ENCODE measurements at regions not wholly inside any gene's neighbourhood (a gene's known extent, or its start where the extent isn't known, plus 50 kb on each side); places are given as distances from the start of the nearest gene placed in this dataset.

DNA sequence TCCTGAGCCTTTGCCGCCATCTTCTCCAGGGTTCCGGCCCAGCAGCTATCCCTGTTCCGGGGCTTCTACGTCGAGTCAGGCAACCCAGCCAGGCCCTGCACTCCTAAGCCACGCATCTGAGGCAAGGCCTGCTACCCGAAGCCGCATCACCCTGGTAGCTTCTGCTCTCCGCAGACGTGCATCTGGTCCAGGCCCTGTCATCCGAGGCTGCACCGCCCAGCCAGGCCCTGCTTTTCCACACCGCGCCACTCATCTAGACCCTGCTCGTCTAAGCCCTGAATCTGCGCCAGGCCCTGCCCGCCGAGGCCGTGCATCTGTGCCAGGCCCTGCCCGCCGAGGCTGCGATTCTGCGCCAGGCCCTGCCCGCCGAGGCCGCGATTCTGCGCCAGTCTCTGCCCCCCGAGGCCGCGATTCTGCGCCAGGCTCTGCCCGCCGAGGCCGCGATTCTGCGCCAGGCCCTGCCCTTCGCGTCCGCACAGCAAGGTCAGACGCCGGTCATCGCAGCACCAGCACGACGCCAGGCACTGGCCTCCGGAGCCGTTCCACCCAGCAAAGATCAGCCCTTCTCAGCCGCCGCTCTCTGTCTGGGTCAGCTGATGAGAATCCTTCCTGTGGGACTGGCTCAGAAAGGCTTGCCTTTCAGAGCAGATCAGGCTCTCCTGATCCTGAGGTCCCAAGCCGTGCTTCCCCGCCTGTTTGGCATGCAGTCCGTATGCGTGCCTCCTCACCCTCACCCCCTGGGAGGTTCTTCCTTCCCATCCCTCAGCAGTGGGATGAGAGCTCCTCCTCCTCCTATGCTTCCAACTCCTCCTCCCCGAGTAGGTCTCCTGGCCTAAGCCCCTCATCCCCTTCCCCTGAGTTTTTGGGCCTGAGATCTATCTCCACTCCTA, 75.1 kb downstream of the NUDT10 start:
- Histone ChIP-seq H3K27ac (ENCODE audit: low read depth in 2 of 2, low read length in 1 of 2) (no peak overlapping the region), H3K36me3 (replicated peaks in 1 of 2; ENCODE audit: control insufficient read depth in 1 of 2, insufficient read depth in 2 of 2, low read length in 1 of 2) (no peaks in the 10 kb centered on the region), H3K4me2 (no peak overlapping the region), H3K9me2 (no peaks in the 10 kb centered on the region), H2AFZ (ENCODE audit: low read depth) (no peak overlapping the region), H3K9me3 (no peaks in the 10 kb centered on the region), H3K79me2 (ENCODE audit: insufficient read depth) (no peaks in the 10 kb centered on the region), H4K20me1 (ENCODE audit: insufficient read depth) (no peaks in the 10 kb centered on the region), H3F3A (replicated peaks; ENCODE audit: insufficient read depth) (no peaks in the 10 kb centered on the region), H3K27me3 (ENCODE audit: insufficient read depth) (peaks cover 10% of the 10 kb centered on the region; the same call in 1 of the 2 replicates), H3K9ac (no peak overlapping the region), H3K4me3 (ENCODE audit: low read depth in 2 of 2, low read length in 1 of 2) (no peak overlapping the region), H3K4me1 (ENCODE audit: control insufficient read depth in 1 of 2, insufficient read depth in 2 of 2, low read depth in 1 of 2, low read length in 1 of 2) (no peaks in the 10 kb centered on the region)
- CTCF ChIA-PET = interaction anchor here (1.1 to 3.2 kb wide), 2 partner anchors 13 to 53 kb away, joined by 4 to 27 read pairs; no protein-coding TSS in a partner anchor
- no peak for TF ChIP-seq POLR2AphosphoS5 (IDR thresholded peaks at IDR 0.05; ENCODE audit: low read depth, low read length)
- no peak for TF ChIP-seq FOXM1 (IDR thresholded peaks at IDR 0.05; ENCODE audit: low read depth)
- no peak for TF ChIP-seq FOSL2 (IDR thresholded peaks at IDR 0.05; ENCODE audit: borderline replicate concordance, low read depth)
- TF ChIP-seq CHD2 (IDR thresholded peaks at IDR 0.05; ENCODE audit: low read length, partially characterized antibody) = no peak
- no peak for TF ChIP-seq JUND (IDR thresholded peaks at IDR 0.05)
- no peak for TF ChIP-seq RAD21 (IDR thresholded peaks at IDR 0.05; ENCODE audit: low read length)
- no peak for TF ChIP-seq ELF1 (IDR thresholded peaks at IDR 0.05)
- TF ChIP-seq, protein P1, sequence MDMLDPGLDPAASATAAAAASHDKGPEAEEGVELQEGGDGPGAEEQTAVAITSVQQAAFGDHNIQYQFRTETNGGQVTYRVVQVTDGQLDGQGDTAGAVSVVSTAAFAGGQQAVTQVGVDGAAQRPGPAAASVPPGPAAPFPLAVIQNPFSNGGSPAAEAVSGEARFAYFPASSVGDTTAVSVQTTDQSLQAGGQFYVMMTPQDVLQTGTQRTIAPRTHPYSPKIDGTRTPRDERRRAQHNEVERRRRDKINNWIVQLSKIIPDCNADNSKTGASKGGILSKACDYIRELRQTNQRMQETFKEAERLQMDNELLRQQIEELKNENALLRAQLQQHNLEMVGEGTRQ (IDR thresholded peaks at IDR 0.05; ENCODE audit: borderline replicate concordance, low read depth, low read length) = no peak
- POLR2A ChIA-PET = no interaction called here
- DNase-seq = no peak
- WGBS (ENCODE audit: low lambda C conversion rate) = 66% methylated on average over 35 of the region's 54 CpGs

DNA sequence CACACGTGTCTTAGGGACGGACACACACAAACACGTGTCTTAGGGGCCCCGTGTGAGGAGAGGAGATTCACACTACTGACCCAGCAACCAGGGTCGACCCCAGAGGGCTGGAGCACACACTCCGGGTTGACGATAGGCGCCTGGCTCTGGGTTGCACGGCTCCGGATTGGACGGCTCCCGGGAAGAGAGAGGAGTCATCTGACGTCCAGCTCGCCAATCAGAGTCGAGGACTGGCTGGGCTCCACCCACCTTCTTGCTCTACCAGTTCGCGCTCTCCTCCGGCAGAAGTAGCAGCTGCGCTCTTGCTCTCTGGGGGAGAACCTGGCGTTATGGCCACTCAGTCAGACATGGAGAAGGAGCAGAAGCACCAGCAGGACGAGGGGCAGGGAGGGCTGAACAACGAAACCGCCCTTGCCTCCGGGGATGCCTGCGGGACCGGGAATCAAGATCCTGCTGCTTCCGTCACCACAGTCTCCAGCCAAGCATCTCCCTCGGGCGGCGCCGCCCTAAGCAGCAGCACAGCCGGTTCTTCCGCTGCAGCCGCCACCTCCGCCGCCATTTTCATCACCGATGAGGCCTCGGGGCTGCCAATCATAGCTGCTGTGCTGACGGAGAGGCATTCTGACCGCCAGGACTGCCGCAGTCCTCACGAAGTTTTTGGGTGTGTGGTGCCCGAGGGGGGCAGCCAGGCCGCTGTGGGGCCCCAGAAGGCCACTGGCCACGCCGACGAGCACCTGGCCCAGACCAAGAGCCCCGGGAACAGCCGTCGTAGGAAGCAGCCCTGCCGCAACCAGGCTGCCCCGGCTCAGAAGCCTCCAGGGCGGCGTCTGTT, 74.3 kb downstream of the NUDT10 start:
- 55% methylated on average over 19 of the region's 54 CpGs for WGBS (ENCODE audit: low lambda C conversion rate)
- H3K4me3 ChIP-seq (ENCODE audit: low read depth in 2 of 2, low read length in 1 of 2) = no peak overlapping the region
- CTCF ChIA-PET = no interaction called here
- TF ChIP-seq GATA2 (CRISPR knock-in tag; IDR thresholded peaks at IDR 0.05) (no peak), SIN3A (IDR thresholded peaks at IDR 0.05; ENCODE audit: borderline replicate concordance, low read depth, low read length) (no peak), MXI1 (IDR thresholded peaks at IDR 0.05; ENCODE audit: low read depth, low read length) (no peak), RAD21 (IDR thresholded peaks at IDR 0.05; ENCODE audit: low read length) (no peak), FOXM1 (IDR thresholded peaks at IDR 0.05; ENCODE audit: low read depth) (no peak), FOSL2 (IDR thresholded peaks at IDR 0.05; ENCODE audit: borderline replicate concordance, low read depth) (no peak), YY1 (IDR thresholded peaks at IDR 0.05; ENCODE audit: low read depth) (no peak), TCF12 (IDR thresholded peaks at IDR 0.05) (no peak)
- TF ChIP-seq, protein P2, sequence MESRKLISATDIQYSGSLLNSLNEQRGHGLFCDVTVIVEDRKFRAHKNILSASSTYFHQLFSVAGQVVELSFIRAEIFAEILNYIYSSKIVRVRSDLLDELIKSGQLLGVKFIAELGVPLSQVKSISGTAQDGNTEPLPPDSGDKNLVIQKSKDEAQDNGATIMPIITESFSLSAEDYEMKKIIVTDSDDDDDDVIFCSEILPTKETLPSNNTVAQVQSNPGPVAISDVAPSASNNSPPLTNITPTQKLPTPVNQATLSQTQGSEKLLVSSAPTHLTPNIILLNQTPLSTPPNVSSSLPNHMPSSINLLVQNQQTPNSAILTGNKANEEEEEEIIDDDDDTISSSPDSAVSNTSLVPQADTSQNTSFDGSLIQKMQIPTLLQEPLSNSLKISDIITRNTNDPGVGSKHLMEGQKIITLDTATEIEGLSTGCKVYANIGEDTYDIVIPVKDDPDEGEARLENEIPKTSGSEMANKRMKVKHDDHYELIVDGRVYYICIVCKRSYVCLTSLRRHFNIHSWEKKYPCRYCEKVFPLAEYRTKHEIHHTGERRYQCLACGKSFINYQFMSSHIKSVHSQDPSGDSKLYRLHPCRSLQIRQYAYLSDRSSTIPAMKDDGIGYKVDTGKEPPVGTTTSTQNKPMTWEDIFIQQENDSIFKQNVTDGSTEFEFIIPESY (IDR thresholded peaks at IDR 0.05; ENCODE audit: borderline replicate concordance, low read depth) = no peak
- TF ChIP-seq, protein P3, sequence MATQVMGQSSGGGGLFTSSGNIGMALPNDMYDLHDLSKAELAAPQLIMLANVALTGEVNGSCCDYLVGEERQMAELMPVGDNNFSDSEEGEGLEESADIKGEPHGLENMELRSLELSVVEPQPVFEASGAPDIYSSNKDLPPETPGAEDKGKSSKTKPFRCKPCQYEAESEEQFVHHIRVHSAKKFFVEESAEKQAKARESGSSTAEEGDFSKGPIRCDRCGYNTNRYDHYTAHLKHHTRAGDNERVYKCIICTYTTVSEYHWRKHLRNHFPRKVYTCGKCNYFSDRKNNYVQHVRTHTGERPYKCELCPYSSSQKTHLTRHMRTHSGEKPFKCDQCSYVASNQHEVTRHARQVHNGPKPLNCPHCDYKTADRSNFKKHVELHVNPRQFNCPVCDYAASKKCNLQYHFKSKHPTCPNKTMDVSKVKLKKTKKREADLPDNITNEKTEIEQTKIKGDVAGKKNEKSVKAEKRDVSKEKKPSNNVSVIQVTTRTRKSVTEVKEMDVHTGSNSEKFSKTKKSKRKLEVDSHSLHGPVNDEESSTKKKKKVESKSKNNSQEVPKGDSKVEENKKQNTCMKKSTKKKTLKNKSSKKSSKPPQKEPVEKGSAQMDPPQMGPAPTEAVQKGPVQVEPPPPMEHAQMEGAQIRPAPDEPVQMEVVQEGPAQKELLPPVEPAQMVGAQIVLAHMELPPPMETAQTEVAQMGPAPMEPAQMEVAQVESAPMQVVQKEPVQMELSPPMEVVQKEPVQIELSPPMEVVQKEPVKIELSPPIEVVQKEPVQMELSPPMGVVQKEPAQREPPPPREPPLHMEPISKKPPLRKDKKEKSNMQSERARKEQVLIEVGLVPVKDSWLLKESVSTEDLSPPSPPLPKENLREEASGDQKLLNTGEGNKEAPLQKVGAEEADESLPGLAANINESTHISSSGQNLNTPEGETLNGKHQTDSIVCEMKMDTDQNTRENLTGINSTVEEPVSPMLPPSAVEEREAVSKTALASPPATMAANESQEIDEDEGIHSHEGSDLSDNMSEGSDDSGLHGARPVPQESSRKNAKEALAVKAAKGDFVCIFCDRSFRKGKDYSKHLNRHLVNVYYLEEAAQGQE (IDR thresholded peaks at IDR 0.05; ENCODE audit: low read depth, low read length) = no peak
- TF ChIP-seq, protein P4, sequence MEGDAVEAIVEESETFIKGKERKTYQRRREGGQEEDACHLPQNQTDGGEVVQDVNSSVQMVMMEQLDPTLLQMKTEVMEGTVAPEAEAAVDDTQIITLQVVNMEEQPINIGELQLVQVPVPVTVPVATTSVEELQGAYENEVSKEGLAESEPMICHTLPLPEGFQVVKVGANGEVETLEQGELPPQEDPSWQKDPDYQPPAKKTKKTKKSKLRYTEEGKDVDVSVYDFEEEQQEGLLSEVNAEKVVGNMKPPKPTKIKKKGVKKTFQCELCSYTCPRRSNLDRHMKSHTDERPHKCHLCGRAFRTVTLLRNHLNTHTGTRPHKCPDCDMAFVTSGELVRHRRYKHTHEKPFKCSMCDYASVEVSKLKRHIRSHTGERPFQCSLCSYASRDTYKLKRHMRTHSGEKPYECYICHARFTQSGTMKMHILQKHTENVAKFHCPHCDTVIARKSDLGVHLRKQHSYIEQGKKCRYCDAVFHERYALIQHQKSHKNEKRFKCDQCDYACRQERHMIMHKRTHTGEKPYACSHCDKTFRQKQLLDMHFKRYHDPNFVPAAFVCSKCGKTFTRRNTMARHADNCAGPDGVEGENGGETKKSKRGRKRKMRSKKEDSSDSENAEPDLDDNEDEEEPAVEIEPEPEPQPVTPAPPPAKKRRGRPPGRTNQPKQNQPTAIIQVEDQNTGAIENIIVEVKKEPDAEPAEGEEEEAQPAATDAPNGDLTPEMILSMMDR (IDR thresholded peaks at IDR 0.05) = no peak

More for the DNA sequence above, 74.3 kb downstream of the NUDT10 start:
- Histone ChIP-seq H2AFZ (ENCODE audit: low read depth) (no peak overlapping the region), H3K27me3 (ENCODE audit: insufficient read depth) (peaks cover 10% of the 10 kb centered on the region; the same call in 1 of the 2 replicates), H4K20me1 (ENCODE audit: insufficient read depth) (no peaks in the 10 kb centered on the region), H3K79me2 (ENCODE audit: insufficient read depth) (no peaks in the 10 kb centered on the region), H3K9me3 (no peaks in the 10 kb centered on the region), H3K4me1 (ENCODE audit: control insufficient read depth in 1 of 2, insufficient read depth in 2 of 2, low read depth in 1 of 2, low read length in 1 of 2) (no peaks in the 10 kb centered on the region), H3K4me2 (no peak overlapping the region), H3K9me2 (no peaks in the 10 kb centered on the region), H3K36me3 (replicated peaks in 1 of 2; ENCODE audit: control insufficient read depth in 1 of 2, insufficient read depth in 2 of 2, low read length in 1 of 2) (no peaks in the 10 kb centered on the region), H3K27ac (ENCODE audit: low read depth in 2 of 2, low read length in 1 of 2) (no peak overlapping the region), H3F3A (replicated peaks; ENCODE audit: insufficient read depth) (no peaks in the 10 kb centered on the region), H3K9ac (no peak overlapping the region)
- POLR2A ChIA-PET = no interaction called here
- DNase-seq = no peak

Data from SK-N-SH (cell line).